GM04504 (cell line): ENCODE measurements at regions not wholly inside any gene's neighbourhood (a gene's known extent, or its start where the extent isn't known, plus 50 kb on each side); places are given as distances from the start of the nearest gene placed in this dataset.
A peak's percentile ranks its signal among the peaks of the same experiment; 100 is the strongest.

Source experiments
- DNase-seq: peaks from one replicate; pipeline ENCODE4 v3.0.0-alpha.2; 2012; ENCODE audit warnings: low read depth

GRCh38 chr2:171225302-171225980, 64.7 kb upstream of the TLK1 start:
- DNase-seq = peak; percentile 50

DNA sequence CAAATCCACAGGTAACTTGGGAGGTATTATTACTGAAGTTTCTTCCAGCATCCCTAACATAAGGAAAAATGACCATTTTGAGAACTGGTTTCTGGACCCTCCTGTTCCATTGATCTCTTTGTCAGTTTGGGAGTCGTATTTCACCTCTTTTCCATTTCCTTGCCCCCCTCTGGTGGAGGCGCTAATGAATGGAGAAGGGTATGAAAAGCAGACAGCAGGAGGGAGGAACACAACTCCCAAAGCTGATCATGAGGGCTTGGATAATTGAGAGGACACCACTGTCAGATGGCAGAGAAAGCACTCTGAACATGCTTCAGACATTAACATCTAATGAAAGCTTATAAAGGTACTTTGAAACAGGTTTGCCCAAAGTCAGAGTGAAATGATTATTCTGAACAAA, 56.6 kb upstream of the TLK1 start:
- no peak for DNase-seq

- no peak for DNase-seq
Measured at GRCh38 chr2:171216631-171217030, 55.9 kb upstream of the TLK1 start.

GRCh38 chr2:171214093-171214492, 53.4 kb upstream of the TLK1 start:
- DNase-seq = no peak

DNA sequence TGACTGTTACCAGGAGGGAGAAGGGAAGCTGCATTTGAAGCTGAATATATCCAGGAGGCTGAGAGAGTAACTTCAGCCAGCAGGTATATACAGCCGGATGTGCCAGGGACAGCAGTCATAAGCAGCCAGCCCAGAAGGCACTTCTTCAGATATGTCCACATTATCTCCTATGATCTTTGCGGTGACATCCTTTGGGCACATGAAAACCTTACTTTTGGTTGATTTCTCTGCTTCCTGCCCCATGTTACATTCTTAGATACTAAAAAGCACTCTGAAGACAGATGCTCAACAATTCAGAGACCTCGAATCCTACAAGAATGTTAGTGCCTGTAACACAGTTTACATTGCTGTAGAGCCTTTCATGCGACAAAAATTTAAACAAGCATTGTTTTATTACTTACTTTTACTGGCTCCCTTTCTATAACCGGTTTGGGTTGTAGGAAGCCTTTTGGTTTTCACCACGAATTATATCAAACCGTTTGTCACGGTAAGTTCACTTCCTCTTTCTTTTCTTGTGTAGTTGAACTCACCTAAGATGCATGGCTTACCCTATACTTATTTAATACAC, 50.3 kb upstream of the TLK1 start:
- no peak for DNase-seq
